Stimulated activated naive CD4-positive, alpha-beta T cell (primary cell): ENCODE measurements at regions not wholly inside any gene's neighbourhood (a gene's known extent, or its start where the extent isn't known, plus 50 kb on each side); places are given as distances from the start of the nearest gene placed in this dataset.
"Not testable (repeated sequence)": the region's sequence is repeated elsewhere in the genome, so short reads cannot be mapped to it uniquely, and the experiment has no call there.

Source experiments
- DNase-seq, 6 experiments: peaks; one replicate each; lab custom pipeline; 2025; lab: John Stamatoyannopoulos, UW

DNA sequence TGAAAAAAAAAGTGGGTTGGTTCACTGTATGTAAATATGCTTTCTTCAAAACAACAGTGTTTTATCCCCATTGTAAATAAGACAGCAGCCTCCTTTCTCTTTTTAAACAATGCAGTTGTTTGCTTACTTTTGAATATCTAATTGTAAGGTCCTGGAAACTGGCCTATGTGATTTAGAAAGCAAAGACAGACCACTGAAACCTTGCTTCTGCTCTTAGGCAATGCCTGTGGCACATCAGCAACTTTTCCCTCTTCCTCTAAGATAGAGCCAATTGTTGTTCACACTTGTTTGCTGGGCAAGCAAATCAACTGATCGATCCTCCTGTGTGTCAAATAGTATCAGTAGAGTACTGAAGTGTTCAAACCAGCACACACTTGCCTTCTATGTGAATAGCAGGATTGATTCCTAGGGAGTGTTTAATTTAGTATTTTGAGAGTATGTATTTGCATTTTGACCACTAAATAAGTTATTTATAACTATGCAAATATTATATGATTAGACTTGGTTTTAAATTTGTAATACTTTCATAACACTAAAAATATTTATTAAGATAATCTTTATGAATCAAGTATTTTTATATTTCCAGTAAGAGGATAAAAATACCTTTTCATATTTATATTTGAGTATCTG lies 55.4 kb upstream of the GRPR start:
- DNase-seq, result no peak

DNA sequence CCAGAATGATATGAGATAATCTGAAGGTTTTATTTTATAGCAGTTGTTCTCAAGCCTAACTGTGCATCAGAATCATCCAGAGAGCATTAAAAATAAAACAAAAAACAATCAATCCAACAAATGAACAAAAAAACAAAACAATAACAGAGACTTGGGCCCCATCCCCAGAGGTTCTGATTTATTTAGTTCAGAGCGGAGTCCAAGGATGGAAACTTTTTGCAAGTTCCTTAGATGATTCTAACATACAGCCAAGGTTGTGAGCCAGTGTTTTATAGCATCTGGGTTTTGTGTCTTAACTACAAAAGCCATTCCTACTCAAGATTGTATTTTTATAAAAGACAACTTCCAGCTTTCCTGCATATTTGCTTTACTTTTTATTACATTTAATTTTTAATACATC lies 59.4 kb upstream of the GRPR start:
- DNase-seq, result no peak

DNA sequence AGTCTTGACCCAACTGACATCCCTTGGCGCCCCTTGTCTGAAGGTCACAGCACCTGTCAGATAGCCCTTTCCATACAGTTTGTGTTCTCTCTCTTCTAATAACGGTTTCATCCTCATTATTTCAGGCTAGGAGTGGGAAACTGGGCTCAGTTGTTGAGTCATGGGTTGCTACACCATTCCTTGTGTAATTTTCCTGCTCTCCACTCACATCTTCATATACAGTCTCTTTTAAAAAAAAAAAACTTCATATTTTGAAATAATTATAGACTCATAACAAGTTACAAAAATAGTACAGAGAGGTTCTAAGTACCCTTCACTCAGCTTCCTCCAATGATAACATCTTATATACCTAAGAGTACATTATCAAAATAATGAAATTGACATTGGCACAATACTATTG lies 60.2 kb upstream of the GRPR start:
- DNase-seq, result no peak

- no peak for DNase-seq
Measured at GRCh38 chrX:16061296-16061695, 62.1 kb upstream of the GRPR start.

DNA sequence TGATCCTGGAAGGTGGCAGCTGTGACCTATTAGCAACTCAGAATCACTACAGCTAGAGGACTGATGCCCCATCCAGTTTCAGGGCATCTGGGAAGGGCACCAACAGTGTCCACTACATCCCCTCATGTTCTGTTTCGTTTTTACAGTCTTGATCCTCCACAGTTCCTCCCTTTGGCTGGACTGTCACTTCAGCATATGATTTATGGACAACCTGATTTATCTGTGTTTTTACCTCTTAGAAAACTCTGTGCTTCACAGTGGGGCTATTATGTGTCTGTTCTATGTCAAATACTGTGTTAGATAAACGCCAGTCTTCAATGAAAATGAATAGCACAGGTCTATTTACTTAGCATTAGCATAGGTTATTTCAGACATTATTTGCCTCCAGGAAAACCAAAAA lies 63.1 kb upstream of the GRPR start:
- DNase-seq, result no peak

DNA sequence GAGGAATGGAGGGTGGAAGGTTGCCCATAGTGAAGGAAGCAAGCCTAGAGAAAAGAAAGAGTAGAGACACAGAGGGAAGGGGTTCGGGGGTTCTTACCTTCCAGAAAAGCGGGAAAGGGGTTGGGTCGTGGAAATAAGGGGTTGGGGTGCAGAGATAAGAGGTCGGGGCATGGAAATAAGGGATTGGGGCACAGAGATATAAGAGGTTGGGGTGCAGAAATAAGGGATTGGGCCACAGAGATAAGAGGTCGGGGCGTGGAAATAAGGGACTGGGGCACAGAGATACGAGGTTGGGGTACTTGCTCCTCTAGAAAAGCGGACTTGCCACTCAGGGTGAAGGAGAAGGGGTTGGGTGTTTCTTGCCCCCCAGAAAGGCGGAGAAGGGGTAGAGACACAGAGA lies 74.2 kb upstream of the GRPR start:
- not testable (repeated sequence) for DNase-seq

DNA sequence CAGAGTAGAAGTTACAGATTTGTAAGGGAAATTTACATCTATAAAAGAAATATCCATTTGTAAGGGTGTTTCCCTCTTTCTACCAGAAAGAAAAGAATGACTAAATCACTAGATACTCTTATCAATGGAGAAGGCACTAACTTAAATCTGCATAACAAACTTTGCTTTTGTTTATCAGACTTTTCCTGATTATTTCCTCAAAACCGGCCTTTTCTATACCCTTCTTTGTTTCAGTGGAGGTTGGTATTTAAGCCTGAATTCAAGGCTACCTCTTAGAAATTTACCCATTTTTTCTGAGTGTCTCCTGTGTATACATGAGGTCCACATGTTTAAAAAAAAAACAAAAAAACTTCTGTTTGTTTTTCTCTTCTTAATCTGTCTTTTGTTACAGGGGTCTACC lies 80.4 kb upstream of the GRPR start:
- DNase-seq, result no peak

DNA sequence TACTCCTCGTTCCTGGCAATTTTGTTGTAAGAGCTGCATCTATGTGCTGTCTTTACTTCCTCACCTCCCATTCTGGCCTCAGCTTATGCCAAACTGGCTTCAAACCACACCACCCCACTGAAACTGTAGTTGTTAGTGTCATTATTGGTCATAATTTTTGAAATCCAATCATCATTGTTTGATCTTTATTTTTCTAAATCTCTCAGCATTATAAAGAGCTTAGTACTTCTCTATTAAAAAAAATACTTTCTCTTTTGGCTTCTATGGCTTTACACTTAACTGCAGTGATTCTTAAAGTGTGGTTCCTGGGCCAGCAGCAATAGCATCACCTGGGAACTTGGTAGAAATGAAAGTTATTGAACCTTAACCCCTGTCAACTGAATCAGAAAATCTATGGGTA lies 83.5 kb upstream of the GRPR start:
- no peak for DNase-seq

DNA sequence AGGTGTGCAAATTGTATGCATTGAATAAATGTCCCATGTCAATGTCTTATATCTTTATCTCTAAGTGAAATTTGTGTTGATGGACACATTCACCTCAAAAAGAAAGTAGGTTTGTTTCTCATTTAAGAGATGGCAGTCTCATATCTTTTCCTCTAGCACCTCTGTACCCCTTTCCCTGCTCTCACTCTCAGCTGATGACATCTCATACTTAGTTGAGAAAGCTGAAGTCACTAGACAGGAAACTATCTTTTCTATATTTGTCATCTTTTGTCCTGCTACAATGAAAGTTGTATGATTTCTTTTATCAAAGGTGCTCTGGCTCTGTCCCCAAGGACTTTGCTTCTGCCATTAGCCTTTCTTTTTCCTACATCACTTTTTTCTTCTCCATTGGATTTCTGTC lies 84.0 kb upstream of the GRPR start:
- no peak for DNase-seq

DNA sequence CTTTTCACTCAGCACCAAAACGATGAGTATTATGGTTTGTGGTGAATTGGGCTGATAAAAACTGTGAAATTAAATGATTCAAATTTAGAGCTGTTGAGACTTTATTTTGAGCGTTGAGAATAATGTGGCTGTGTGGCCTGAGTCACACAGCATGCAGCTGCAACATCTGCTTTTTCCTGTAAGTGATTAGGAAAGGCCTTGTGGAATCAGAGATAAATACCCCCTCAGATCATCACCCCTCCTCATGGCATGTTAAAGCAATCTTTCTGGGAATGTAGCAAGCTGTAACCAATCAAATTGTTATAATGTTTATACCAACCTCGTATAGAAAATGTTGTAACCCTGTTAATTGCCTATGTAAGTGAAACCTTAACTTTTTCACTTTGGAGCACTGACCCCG lies 90.0 kb upstream of the GRPR start:
- no peak for DNase-seq

GRCh38 chrX:16028576-16028975 lies 94.8 kb upstream of the GRPR start:
- DNase-seq, result no peak

- no peak for DNase-seq
Measured at GRCh38 chrX:16023790-16024734, 99.3 kb upstream of the GRPR start.

DNA sequence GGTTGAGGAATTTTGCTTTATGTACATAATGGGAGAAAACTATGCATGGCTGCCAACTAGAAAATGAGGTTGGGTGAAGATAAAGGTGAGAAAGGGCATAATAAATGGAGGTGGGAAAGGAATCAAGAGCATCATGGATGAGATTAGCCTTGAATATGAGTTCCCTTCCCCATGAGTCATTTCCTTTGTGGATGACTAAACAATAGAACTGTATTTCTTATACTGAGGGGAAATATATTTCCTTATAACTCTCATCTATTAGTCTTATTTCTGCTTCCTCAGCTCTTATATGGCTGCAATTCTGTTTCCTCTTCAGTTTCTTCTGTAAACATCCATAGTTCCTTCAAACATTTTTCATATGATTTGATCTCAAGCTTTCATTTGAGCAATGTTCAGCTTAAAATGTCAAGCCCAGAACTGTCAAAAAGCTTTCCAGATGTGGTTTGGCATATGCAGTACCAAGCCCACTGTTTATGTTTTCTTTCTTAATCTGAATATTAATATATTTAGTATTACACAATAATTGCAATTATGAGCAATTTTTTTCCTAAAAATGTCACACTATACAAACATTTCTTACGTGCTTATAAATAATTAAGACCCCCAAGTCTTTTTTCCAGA lies 100.7 kb upstream of the GRPR start:
- no peak for DNase-seq

- DNase-seq, result no peak
Measured at GRCh38 chrX:16018291-16018690, 105.1 kb upstream of the GRPR start.

DNA sequence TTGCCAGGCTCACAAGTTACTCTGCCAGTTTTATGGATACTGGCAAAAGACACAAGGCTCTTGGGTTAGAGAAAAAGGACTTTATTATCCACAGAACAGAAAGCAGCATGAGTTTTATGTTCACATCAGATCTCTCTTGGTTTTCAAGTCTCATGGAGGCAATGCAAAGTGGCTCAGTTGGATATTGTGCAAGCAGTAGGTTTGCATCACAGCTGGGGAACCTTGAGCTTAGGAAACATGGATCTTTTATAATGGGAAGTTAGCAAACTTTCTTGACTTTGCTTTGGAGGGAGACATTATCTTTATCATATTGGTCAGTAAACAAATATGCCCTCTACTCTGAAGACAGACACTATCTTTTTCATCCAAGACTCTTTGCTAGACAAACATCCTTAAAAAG lies 109.2 kb upstream of the GRPR start:
- DNase-seq, result no peak

DNA sequence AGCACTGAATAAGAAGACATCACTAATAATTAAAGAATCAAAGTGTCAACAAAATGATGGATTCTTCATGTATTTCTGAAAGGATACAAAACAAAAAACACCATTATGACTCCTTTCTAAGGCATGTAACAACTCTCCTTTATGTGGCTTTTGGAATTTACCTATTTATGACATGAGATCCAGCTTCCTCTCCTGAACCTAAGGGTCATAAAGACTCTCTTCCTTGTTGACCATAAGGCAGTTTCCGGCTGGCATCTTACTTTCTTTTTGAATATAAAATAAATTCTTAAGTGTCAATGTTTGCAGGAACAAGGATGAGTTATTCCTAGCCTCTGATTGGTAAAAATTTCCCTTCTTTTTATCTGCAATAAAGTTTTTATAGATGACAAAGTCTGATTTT lies 111.1 kb upstream of the GRPR start:
- DNase-seq, result no peak

GRCh38 chrX:16005917-16006316 lies 117.4 kb upstream of the GRPR start:
- no peak for DNase-seq

- no peak for DNase-seq
Measured at GRCh38 chrX:16002185-16002584, 121.2 kb upstream of the GRPR start.

GRCh38 chrX:15998350-15998749 lies 125.0 kb upstream of the GRPR start:
- DNase-seq, result no peak

GRCh38 chrX:15989716-15990115 lies 133.6 kb upstream of the GRPR start:
- DNase-seq, result no peak

GRCh38 chrX:15988661-15989603 lies 134.3 kb upstream of the AP1S2 start:
- DNase-seq, result no peak

- no peak for DNase-seq
Measured at GRCh38 chrX:15985937-15986336, 131.3 kb upstream of the AP1S2 start.
